GM23338 (cell line): ENCODE measurements at regions not wholly inside any gene's neighbourhood (a gene's known extent, or its start where the extent isn't known, plus 50 kb on each side); places are given as distances from the start of the nearest gene placed in this dataset.

ENCODE experiments used
- CTCF ChIP-seq, 2 experiments: fragments of 200-600 bp in 1 of 2; sonication (generic) in 1 of 2; conservative IDR thresholded peaks; 2 replicates each; pipeline versions ENCODE4 v1.5.1 to v1.6.1; 2016 to 2017; ENCODE audit warnings: antibody characterized with exemption in 2 of 2, low read depth in 2 of 2, mild to moderate bottlenecking in 2 of 2, moderate library complexity in 1 of 2
- EZH2 ChIP-seq: fragments of 200-600 bp; sonication (generic); IDR thresholded peaks from one replicate; pipeline ENCODE4 v1.8.0; 2017; ENCODE audit warnings: antibody characterized with exemption, mild to moderate bottlenecking, low read depth; ENCODE audit not compliant: unreplicated experiment
- EZH2phosphoT487 ChIP-seq: fragments of 200-600 bp; sonication (generic); IDR thresholded peaks from one replicate; pipeline ENCODE4 v1.8.1; 2018; ENCODE audit warnings: antibody characterized with exemption; ENCODE audit not compliant: unreplicated experiment
- JUNB ChIP-seq: IDR thresholded peaks from one replicate; pipeline ENCODE4 v1.6.1; 2016; ENCODE audit warnings: antibody characterized with exemption; ENCODE audit not compliant: unreplicated experiment
- NANOG ChIP-seq: IDR thresholded peaks from 2 replicates; pipeline ENCODE4 v1.6.1; 2016; ENCODE audit warnings: antibody characterized with exemption, borderline replicate concordance
- POLR2AphosphoS5 ChIP-seq: IDR thresholded peaks from 2 replicates; pipeline ENCODE4 v1.6.1; 2016; ENCODE audit warnings: antibody characterized with exemption, low read depth
- REST ChIP-seq: IDR thresholded peaks from one replicate; pipeline ENCODE4 v1.6.1; 2018; ENCODE audit warnings: antibody characterized with exemption; ENCODE audit not compliant: unreplicated experiment

GRCh38 chr1:234975122-234975940 is 153.3 kb downstream of the TOMM20 start:
- TF ChIP-seq CTCF (conservative IDR thresholded peaks at IDR 0.05; ENCODE audit: low read depth in 2 of 2) (no peak), EZH2 (no peak), POLR2AphosphoS5 (no peak), EZH2phosphoT487 (no peak), JUNB (no peak), NANOG (no peak), REST (no peak)
